H1 (cell line): ENCODE measurements at regions not wholly inside any gene's neighbourhood (a gene's known extent, or its start where the extent isn't known, plus 50 kb on each side); places are given as distances from the start of the nearest gene placed in this dataset.

Experiments used
- CBX8 ChIP-seq: fragments of 300-800, 300-1000 bp; sonication (generic); IDR thresholded peaks from 2 replicates; pipeline ENCODE4 v1.7.1; 2016; ENCODE audit warnings: low read depth, low read length, borderline replicate concordance
- CTCF ChIP-seq, 3 experiments: IDR thresholded peaks; 1 replicate in 2 of 3; 2 replicates in 1 of 3; pipeline versions ENCODE4 v1.5.1 to v1.6.1; 2011; ENCODE audit warnings: low read length in 3 of 3, mild to moderate bottlenecking in 3 of 3, inconsistent platforms in 2 of 3, low read depth in 1 of 3, moderate library complexity in 1 of 3; ENCODE audit not compliant: insufficient read depth in 1 of 3; ENCODE audit errors: control extremely low read depth in 1 of 3

- TF ChIP-seq CTCF (IDR thresholded peaks at IDR 0.05; ENCODE audit: control extremely low read depth in 1 of 3, insufficient read depth in 1 of 3, low read depth in 1 of 3, low read length in 3 of 3), result no peak
- TF ChIP-seq CBX8, result no peak
Measured at GRCh38 chr15:91651251-91651650, 202.3 kb upstream of the SLCO3A1 start.
